ENCODE measurements at regions not wholly inside any gene's neighbourhood (a gene's known extent, or its start where the extent isn't known, plus 50 kb on each side); places are given as distances from the start of the nearest gene placed in this dataset.

- no peak for DNase-seq (ENCODE audit: low read depth in 2 of 2)
These were observed 328.7 kb downstream of the SMAD2 start for GRCh38 chr18:47601581-47602272.

DNA sequence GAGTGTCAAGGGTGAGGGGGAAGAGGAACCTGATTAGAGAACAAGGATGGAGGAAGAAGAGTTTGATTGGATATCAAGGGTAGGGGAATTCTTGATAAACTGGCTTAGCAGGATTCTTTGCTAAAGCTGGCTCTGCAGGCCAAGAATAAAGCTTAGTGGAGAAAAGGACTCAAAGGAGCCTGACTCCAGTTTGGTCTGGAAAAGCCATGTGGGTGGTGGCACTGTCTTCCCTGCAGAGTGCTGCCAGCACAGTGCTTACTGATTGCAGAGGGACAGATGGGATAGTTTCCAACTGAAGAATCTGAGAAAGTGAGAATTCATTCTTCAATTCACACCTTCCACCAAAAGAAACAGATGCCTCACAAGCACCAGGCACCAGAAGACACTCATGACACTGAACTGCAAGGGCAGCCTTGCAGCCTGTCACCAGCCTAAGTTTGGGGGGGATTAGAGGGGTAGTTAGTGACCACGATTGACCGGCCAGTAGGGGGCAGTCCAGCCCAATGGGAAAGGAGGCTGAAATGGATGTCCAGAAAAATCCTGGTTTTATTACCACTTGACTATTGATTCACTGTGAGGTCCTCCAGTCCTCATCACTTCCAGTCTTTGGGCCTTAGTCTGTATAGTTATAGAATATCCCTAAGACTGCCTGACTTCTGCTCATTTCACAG lies 334.5 kb downstream of the SMAD2 start:
- no peak for DNase-seq (ENCODE audit: low read depth in 2 of 2)

DNA sequence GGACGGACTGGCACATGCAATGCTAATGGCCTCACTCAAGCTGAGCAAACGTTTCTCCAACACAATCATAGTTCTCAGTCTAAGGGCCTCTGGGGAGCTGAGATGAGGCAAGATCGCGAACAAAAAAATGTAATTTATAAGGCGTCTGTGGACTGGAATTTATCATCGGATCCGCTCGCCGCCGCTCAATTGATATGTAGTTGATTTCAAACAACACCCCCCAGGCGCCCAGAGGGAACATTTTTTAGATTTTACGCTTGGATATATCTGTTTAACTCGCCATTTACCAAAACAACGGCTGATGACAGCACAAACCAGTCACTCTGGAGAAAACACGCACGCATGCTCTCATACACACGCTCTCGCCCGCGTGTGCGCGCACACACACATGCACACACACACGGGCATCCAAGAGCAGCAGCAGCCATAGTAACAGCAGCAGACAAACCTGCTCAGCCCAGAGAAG lies 335.8 kb downstream of the SMAD2 start:
- no peak for DNase-seq (ENCODE audit: low read depth in 2 of 2)

GRCh38 chr18:47593744-47594472 lies 336.6 kb downstream of the SMAD2 start:
- DNase-seq (ENCODE audit: low read depth in 2 of 2): no peak

DNA sequence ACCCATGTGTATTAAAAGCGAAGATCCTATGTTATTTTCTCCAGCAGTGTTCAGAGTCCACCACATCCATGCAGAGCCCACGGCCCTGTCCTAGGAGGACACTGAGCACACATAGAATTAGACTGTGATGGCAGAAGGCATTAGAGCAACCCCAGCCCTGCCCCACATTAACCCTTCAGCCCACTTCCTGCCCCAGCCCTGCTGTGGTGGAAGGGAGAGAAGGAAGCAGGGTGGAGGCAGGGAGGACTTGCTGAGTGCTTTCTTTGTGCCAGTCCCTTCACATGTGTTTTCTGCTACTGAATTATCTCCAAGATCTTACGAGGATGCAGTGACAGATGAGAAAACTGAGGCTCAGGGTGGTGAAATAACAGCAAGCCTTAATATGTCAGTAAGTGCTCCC lies 339.0 kb downstream of the SMAD2 start:
- DNase-seq (ENCODE audit: low read depth in 2 of 2): no peak

DNA sequence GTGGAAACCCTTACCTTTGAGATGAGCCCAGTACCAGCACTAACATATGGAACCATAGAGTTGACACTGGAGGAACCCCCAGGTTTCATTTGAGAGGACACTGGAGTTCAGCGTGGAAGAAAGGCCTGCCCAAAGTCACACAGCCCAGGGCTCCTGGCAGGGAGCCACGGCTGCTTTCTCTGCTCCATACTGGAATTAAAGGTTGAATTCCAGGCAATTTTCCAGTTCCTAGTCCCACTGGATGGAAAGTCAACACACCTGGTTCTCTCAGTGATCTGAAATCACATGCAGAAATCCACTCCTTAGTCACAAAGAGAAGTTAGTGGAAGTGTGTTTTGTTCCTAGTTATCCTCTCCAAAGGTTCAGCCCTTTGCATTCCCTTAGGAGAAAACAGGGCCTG lies 336.1 kb upstream of the SKOR2 start:
- no peak for DNase-seq (ENCODE audit: low read depth in 2 of 2)

- no peak for DNase-seq (ENCODE audit: low read depth in 2 of 2)
These were observed 335.1 kb upstream of the SKOR2 start for GRCh38 chr18:47586418-47587070.

DNA sequence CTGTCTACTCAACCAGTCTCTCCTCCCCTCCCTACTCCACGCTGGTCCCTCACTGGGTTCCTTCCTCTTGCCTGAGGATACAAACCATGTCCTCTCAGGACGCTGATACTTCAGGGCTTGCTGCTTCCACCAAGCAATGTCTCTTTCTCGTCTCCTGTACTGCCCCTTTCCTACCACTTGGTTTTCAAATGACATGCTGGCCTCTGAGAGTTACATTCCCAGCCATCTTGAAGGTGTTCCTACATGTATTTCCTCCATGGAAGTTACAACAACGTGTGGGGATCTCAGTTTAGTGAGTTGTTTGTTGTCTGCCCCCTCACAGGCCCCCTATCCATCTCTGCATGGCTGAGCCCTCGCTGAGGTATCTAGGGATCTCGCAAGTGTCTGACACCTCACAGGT lies 334.5 kb upstream of the SKOR2 start:
- no peak for DNase-seq (ENCODE audit: low read depth in 2 of 2)

DNA sequence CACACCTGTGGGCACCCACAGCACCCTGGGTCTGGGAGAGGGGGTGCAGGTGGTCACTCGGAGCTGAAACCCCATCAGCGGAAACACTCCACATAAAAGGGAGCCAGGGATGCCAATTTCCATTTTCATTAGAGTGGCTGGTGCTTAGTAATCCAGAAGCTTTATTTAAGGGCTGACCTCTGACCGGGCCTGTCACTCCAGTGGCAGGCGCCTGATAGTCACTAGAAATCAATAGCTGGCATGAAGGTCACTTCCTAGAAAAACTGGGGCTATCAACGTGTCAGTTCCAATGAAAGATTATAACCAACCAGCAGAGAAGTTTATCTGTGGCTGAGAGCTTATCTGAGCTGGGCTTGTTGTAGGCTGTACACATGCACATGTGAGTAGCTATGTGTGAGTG lies 333.7 kb upstream of the SKOR2 start:
- DNase-seq (ENCODE audit: low read depth in 2 of 2): no peak

GRCh38 chr18:47582093-47582492 lies 330.6 kb upstream of the SKOR2 start:
- no peak for DNase-seq (ENCODE audit: low read depth in 2 of 2)

- no peak for DNase-seq (ENCODE audit: low read depth in 2 of 2)
These were observed 326.1 kb upstream of the SKOR2 start for GRCh38 chr18:47577520-47577919.

DNA sequence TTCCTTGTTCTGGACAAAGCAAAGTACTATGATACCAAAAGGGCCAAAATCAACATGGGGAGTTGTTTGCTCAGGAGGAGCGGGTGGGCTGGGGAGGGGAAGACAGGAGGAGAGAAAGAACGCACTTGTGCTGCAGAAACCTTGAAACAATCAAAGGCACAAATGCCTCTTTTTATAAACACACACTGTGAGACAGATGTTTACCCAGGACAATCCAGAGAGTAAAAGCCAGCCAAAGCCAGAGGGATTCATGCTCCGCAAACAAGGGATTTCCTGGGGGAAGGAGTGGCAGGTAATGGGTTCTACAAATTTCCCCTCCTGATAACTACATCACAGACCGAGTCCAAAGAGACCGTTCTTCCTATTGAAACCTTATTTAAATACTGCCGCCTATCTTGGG lies 323.5 kb upstream of the SKOR2 start:
- DNase-seq (ENCODE audit: low read depth in 2 of 2): no peak

DNA sequence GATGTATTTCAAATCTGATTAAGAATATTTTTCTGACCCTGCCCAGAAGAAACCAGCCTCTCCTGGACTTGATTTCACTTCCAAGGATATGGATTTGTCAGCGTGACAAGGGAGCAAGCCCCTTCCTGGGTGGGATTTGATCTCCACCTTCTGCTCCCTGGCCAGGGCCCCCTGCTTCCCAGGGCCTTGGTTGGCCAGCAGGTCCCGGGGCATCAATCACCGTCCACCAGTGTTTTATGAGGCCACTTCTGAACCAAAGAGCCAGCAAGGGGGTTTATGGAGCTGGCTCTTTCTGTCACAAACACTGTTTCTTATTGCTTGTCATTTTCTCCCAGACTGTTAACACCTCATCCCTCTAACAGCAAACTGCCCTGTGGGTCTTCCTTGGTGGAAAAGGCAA lies 320.5 kb upstream of the SKOR2 start:
- no peak for DNase-seq (ENCODE audit: low read depth in 2 of 2)

GRCh38 chr18:47566809-47567208 lies 315.3 kb upstream of the SKOR2 start:
- no peak for DNase-seq (ENCODE audit: low read depth in 2 of 2)

- no peak for DNase-seq (ENCODE audit: low read depth in 2 of 2)
These were observed 309.6 kb upstream of the SKOR2 start for GRCh38 chr18:47560723-47561715.

DNA sequence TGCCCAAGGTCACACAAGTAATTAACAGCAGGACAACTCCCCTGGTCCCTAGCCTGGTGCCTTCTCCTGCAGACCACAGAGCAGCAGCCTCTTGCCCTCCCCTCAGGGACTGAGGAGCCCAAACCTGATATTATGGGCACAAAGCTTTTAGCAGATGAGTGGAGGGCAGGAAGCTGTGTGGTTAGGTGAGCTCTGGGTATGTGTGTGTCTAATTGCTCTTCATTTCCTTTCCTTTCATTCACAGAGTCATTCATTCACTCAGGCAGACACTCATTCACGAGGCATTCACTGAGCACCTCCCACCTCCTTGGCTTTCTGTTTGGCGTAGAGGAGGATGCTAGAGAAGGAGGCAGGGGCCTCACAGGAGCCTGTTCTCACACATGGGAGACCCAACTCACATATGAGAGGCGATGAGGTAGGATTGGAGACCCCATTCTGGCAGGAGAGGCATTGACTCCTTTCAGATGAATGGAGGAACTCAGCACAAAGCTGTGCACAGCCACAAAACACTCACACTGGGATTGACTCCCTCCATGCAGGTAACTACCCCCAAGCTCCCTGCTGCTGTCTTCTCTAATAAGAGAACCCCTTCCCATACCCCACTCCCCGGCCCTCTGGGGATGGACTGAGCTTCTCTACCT lies 306.8 kb upstream of the SKOR2 start:
- DNase-seq (ENCODE audit: low read depth in 2 of 2): no peak

DNA sequence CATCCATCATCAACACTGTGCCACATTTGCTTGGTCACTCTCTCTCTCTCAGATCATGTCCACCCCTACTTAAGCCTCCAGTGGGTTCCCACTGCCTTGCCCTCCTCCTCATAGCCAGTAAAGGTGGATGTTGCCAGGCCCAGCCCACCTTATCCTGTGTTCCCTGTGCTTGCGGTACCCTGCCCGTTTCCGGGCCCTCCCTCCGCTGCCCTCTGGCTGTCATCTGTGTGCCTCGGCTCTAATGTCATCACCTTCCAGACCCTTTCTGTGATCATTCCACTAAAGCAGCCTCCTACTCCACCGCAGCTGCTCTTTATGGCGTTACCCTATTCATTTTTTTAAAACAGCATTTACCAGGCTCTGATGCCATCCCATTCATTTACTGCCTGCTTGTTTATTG lies 305.7 kb upstream of the SKOR2 start:
- DNase-seq (ENCODE audit: low read depth in 2 of 2): no peak

- DNase-seq (ENCODE audit: low read depth in 2 of 2): no peak
These were observed 301.3 kb upstream of the SKOR2 start for GRCh38 chr18:47552783-47553182.

DNA sequence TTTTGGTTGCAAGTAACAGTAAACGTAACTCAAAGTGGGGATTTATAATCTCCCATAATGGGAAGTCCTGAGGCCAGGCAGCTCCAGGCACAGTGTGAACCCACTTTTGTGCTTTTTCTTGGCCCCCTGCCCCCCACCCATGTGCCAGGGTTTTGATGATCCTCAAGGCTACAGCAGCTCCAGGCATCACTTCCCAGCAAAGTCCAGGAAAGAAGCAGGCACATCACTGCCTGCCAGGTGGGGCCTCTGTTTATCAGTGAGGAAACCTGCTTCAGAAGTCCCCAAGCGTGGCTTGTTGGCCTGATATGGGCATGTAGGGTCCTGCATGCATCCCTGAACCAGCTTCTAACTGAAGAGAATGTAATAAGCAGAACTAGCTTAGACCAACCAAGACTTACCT lies 299.2 kb upstream of the SKOR2 start:
- DNase-seq (ENCODE audit: low read depth in 2 of 2): no peak

DNA sequence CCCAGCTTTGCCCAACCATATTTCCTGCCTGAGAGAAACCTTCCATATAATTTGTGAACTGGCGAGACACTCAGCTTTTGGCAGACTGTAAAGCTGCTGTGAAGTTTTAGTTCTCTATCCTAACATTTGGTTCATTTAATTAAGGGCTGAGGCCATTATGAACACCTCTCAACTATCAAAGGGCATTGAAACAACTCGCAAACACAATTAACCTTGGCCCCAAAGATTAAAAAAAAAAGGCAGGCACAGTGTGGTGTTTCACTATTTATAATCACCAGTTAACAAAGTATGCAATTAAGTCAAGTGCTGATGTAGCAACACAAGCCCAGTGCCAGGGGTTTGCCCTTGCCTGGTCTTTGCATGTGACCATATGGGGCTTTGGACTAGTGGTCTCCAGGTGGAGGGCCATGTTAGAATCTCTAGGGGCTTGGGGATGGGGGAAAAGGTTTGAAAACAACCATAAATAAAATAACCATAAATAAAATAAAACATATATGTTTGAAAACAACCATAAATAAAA lies 297.6 kb upstream of the SKOR2 start:
- no peak for DNase-seq (ENCODE audit: low read depth in 2 of 2)
